K562 (cell line): ENCODE measurements at regions not wholly inside any gene's neighbourhood (a gene's known extent, or its start where the extent isn't known, plus 50 kb on each side); places are given as distances from the start of the nearest gene placed in this dataset.

Experiments used
- ARNT ChIP-seq, 2 experiments: fragments of 450-650 bp; IDR thresholded peaks; 2 replicates each; pipeline ENCODE4 v1.6.1; 2016; ENCODE audit warnings: mild to moderate bottlenecking in 1 of 2
- BCL6 ChIP-seq: fragments of 250-450 bp; sonication (Bioruptor Pico); IDR thresholded peaks from 2 replicates; pipeline ENCODE4 v1.4.0; 2020
- GTF2A2 ChIP-seq: IDR thresholded peaks from 2 replicates; pipeline ENCODE4 v1.6.1; 2016; ENCODE audit warnings: mild to moderate bottlenecking, missing genetic modification characterization, missing compliant biosample characterization
- HNRNPLL ChIP-seq: fragments of 200-400 bp; formaldehyde crosslinking; IDR thresholded peaks from 2 replicates; pipeline ENCODE4 v1.6.1; 2017; ENCODE audit warnings: low read length, low read depth, mild to moderate bottlenecking; ENCODE audit not compliant: poor library complexity, severe bottlenecking
- PCBP2 ChIP-seq: fragments of 200-400 bp; formaldehyde crosslinking; IDR thresholded peaks from 2 replicates; pipeline ENCODE4 v1.6.1; 2018; ENCODE audit warnings: low read length, low read depth, mild to moderate bottlenecking, moderate library complexity; ENCODE audit not compliant: poor library complexity, severe bottlenecking
- SETDB1 ChIP-seq: IDR thresholded peaks from one replicate; pipeline ENCODE4 v1.6.1; 2012; ENCODE audit warnings: low read length, control low read depth, inconsistent platforms
- SLC30A9 ChIP-seq: fragments of 250-450 bp; sonication (Bioruptor Pico); IDR thresholded peaks from 2 replicates; pipeline ENCODE4 v1.8.0; 2022; ENCODE audit warnings: mild to moderate bottlenecking, moderate library complexity
- SREBF2 ChIP-seq: sonication (generic); formaldehyde crosslinking; IDR thresholded peaks from 2 replicates; pipeline ENCODE4 v1.4.0; 2020; ENCODE audit warnings: mild to moderate bottlenecking, missing genetic modification reagents
- TAF15 ChIP-seq: fragments of 200-400 bp; formaldehyde crosslinking; IDR thresholded peaks from 2 replicates; pipeline ENCODE4 v1.6.1; 2017; ENCODE audit warnings: mild to moderate bottlenecking, low read depth, low read length, moderate library complexity
- THRAP3 ChIP-seq: fragments of 450-650 bp; IDR thresholded peaks from 2 replicates; pipeline ENCODE4 v1.6.1; 2016; ENCODE audit warnings: mild to moderate bottlenecking, inconsistent platforms, borderline replicate concordance
- U2AF1 ChIP-seq: fragments of 200-400 bp; formaldehyde crosslinking; optimal IDR thresholded peaks from 2 replicates; pipeline ENCODE3; 2017; ENCODE audit warnings: mild to moderate bottlenecking, low read depth, low read length, moderate library complexity
- ZKSCAN1 ChIP-seq: fragments of 150-350 bp; IDR thresholded peaks from 2 replicates; pipeline ENCODE4 v1.6.1; 2016; ENCODE audit warnings: low read depth, low read length
- ZNF217 ChIP-seq: sonication (generic); formaldehyde crosslinking; IDR thresholded peaks from 2 replicates; pipeline ENCODE4 v1.8.0; 2022; ENCODE audit warnings: mild to moderate bottlenecking, missing genetic modification reagents
- TF ChIP-seq, protein P1 (sequence below): IDR thresholded peaks from 2 replicates; pipeline ENCODE4 v1.6.1; 2014; ENCODE audit warnings: antibody characterized with exemption
- TF ChIP-seq, protein P2 (sequence below): sonication (generic); formaldehyde crosslinking; IDR thresholded peaks from 2 replicates; pipeline ENCODE4 v1.8.1; 2023; ENCODE audit warnings: mild to moderate bottlenecking, missing genetic modification reagents
- TF ChIP-seq, protein P3 (sequence below): fragments of 450-650 bp; IDR thresholded peaks from 2 replicates; pipeline ENCODE4 v1.7.0; 2016; ENCODE audit warnings: borderline replicate concordance

GRCh38 chr6:39992861-39993622 is 58.8 kb upstream of the MOCS1 start (continued):
- TF ChIP-seq BCL6 (CRISPR knock-in tag) = peak; percentile 26; the same call in 1 of the 2 replicates
- TF ChIP-seq SETDB1 = no peak
- no peak for TF ChIP-seq U2AF1
- TF ChIP-seq ZNF217 (CRISPR knock-in tag) = no peak
- TF ChIP-seq, protein P1, sequence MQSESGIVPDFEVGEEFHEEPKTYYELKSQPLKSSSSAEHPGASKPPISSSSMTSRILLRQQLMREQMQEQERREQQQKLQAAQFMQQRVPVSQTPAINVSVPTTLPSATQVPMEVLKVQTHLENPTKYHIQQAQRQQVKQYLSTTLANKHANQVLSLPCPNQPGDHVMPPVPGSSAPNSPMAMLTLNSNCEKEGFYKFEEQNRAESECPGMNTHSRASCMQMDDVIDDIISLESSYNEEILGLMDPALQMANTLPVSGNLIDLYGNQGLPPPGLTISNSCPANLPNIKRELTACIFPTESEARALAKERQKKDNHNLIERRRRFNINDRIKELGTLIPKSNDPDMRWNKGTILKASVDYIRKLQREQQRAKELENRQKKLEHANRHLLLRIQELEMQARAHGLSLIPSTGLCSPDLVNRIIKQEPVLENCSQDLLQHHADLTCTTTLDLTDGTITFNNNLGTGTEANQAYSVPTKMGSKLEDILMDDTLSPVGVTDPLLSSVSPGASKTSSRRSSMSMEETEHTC = peak; percentile 91
- TF ChIP-seq SREBF2 = no peak
- TF ChIP-seq HNRNPLL = no peak
- no peak for TF ChIP-seq THRAP3
- TF ChIP-seq, protein P2, sequence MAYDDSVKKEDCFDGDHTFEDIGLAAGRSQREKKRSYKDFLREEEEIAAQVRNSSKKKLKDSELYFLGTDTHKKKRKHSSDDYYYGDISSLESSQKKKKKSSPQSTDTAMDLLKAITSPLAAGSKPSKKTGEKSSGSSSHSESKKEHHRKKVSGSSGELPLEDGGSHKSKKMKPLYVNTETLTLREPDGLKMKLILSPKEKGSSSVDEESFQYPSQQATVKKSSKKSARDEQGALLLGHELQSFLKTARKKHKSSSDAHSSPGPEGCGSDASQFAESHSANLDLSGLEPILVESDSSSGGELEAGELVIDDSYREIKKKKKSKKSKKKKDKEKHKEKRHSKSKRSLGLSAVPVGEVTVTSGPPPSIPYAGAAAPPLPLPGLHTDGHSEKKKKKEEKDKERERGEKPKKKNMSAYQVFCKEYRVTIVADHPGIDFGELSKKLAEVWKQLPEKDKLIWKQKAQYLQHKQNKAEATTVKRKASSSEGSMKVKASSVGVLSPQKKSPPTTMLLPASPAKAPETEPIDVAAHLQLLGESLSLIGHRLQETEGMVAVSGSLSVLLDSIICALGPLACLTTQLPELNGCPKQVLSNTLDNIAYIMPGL (CRISPR knock-in tag) = no peak
- TF ChIP-seq SLC30A9 (CRISPR knock-in tag) = no peak
- no peak for TF ChIP-seq TAF15
- no peak for TF ChIP-seq PCBP2
- 0 out of 4 replicates have a peak, but pooled peaks have one; percentile 16 to 36 for TF ChIP-seq ARNT (IDR thresholded peaks at IDR 0.05)
- TF ChIP-seq, protein P3, sequence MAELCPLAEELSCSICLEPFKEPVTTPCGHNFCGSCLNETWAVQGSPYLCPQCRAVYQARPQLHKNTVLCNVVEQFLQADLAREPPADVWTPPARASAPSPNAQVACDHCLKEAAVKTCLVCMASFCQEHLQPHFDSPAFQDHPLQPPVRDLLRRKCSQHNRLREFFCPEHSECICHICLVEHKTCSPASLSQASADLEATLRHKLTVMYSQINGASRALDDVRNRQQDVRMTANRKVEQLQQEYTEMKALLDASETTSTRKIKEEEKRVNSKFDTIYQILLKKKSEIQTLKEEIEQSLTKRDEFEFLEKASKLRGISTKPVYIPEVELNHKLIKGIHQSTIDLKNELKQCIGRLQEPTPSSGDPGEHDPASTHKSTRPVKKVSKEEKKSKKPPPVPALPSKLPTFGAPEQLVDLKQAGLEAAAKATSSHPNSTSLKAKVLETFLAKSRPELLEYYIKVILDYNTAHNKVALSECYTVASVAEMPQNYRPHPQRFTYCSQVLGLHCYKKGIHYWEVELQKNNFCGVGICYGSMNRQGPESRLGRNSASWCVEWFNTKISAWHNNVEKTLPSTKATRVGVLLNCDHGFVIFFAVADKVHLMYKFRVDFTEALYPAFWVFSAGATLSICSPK = no peak
- no peak for TF ChIP-seq ZKSCAN1
- no peak for TF ChIP-seq GTF2A2 (tag)
